GM18861 (cell line): ENCODE measurements at regions not wholly inside any gene's neighbourhood (a gene's known extent, or its start where the extent isn't known, plus 50 kb on each side); places are given as distances from the start of the nearest gene placed in this dataset.

Experiments used
- ATAC-seq: cut with Tn5 transposase; IDR thresholded peaks from one replicate; pipeline ENCODE4 v1.9.1; 2021; ENCODE audit not compliant: unreplicated experiment

DNA sequence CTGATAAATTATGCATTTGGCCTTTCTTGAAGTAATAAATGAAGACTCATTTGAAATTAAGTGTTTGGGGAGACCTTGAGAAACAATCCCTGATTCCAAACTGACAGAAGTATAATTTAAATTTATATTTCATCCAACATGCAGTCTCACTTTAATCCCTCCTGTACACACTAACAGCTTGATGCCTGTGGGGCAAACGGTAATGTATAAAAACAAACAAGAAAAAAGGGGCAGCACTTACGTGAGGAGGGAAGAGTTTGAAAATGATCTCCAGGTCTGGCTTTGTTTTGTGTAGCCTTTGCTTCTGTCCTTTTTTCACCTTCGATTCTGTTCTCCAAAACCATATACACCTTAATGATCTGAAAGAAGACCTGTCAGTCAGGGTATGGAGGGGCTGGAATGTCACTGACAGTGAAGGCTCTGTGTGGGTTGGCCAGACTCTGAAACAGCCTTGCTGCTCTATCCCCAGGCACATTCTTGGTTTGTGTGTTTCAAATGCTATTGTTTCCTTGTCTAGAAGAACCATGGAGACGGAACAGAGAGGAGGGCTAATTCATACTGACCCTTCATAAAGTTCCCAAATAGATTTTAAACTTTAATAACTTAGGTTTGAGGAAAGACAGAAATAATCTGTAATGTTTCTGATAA lies 338.2 kb upstream of the WWC1 start:
- no peak for ATAC-seq

DNA sequence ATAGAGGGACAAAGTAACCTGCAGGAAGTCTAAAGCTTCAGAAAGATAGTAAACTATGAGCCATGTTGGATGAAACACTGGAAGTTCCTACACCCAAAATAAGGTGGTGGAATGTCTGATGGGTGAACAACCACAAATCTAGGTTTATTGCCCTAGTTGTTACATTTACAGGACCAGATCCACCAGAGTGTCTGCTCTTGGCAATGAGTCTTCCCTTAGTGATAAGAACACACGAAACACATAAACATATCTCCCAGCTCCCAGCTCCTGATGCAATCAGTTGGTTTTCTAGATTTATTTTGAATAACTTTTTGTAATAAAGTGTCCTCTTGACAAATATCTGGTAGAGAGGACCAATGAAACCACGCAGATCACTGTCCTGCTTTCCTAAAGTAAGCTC lies 329.7 kb upstream of the WWC1 start:
- ATAC-seq: no peak

DNA sequence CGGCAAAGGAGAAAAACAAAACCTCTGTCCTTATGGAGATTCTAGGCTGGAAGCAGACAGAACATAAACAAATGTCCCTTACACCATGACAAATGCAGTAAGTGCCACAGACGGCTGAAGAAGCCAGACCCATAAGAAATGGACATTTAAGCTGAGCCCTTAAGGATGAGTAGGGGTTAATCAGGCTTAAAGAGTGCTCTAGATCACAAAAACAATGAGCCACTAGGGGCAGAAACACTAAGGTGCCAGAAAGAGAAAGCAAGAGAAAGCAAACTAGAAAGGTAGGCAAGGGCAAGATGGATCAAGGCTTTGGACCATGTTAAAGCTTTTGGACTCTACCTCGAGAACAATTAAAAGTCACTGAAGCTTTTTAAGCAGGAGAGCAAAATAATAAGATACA lies 326.9 kb upstream of the WWC1 start:
- ATAC-seq: no peak

DNA sequence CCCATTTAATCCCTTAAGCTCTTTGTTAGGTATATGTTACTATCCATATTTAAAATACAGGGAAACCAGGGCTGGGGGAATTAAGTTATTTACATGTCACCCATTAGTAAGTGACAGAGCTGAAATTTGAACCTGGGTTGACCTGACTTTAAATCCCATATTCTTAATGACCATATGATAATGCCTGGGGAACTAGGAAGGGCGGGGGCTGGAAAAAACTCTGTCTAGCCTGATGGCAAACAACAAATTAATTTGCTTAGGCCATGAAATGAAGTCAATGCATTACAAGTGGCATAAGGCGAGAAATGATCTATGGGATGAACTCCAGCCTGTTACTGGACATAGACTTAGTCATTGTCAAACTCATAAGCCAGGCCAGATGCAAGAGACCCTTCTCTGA lies 325.7 kb upstream of the WWC1 start:
- ATAC-seq: no peak

DNA sequence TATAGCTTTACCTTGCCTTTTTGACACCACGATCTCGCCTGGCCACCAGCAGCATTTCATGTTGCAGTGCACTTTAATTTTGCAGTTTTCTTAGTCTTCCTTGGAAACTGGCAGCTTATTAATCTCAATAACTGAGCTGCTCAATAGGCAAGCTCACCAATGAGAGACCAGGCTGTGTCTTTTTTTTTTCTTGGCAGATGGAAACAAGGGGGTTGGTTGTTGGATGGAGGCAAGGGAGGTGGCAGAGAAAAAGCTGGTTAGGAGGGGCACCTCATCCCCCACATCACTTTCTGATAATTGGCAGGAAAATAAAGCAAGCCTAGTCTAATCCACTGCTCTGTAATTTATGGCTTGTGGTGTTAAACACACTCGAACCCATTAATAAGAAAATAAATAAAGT lies 324.5 kb upstream of the WWC1 start:
- no peak for ATAC-seq

DNA sequence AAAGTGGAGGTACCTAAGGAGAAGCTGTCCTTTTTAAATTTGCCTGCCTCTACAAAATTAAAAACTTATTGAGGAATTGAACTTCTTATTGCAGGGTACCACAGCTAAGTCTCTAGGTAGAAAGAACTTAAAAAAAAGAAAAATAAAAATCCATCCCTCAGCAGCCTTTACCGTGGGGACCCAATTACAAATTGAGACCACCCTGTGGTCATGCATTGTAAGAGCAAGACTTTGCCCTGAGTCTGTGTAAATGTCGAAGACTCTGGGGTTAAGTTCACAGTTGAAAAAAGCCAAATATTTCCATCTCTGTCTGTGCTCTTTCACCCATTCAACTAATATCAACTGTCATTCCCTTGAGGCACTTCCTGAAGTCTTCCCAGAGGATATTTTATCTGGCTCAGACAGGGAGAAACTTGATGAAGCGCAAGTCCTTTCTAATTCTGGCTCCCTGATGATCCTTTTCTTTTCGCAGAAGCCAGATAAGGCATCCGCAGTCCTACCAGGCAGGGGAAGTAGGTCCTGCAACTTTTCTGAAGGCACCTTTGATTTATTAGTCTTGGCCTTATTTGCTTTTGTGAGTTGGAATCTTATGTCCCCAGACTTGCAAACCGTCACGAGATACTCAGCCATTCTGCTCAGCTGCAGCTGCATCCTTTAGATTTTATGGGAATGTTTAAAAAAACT lies 323.8 kb upstream of the WWC1 start:
- no peak for ATAC-seq

DNA sequence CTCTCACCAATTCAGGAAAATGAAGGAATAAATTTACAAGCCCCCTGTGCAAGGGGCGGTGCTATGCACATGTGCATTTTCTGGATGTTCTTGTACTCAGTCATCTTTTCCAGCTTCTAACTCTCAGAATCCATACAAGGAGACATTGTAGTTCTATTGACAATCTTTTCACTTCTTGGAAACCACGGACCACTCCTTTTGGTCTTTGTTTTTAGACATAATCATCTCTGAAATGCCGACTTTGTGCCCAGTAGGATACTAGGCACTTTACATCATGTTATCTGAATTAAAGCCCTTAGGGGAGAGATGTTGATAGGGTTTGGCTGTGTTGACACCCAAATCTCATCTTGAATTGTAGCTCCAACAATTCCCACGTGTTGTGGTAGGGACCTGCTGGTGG lies 322.6 kb upstream of the WWC1 start:
- ATAC-seq: no peak

DNA sequence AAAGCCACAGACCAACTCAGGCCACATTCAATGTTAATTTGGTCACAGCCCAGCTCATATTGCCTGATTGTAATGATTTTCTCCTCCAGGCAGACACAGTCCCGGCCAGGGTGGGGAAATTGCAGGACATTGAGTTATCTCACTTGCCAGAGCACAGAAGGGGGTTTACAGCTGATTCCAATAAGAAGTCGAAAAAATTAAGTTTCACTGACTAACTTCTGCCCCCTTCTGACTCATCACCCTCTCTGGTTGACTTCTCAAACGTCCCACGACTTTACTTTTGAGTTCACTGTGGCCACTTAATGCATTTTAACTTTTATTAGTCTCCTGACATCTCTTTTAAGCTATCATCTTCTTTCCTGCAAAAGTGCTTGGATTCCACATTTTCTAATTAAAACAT lies 321.4 kb upstream of the WWC1 start:
- peak; percentile 62 for ATAC-seq

DNA sequence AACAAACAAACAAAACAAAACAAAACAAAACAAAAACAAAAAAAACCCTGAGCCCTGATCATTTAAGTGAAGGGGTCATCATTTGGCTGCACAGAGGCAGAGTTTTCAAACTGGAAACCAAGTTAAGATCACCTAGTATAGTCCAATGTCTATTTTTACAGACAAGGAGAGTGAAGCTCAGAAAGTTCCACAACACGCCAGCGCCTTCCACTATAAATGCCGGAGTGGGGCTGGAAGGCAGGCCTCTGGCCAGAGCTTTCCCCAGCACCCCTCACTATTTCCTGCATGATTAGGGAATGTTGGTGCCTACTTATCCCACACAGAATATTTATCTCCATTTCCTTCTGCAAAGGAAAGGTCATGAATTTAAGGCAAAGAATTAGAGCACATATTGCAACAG lies 319.7 kb upstream of the WWC1 start:
- ATAC-seq: no peak

DNA sequence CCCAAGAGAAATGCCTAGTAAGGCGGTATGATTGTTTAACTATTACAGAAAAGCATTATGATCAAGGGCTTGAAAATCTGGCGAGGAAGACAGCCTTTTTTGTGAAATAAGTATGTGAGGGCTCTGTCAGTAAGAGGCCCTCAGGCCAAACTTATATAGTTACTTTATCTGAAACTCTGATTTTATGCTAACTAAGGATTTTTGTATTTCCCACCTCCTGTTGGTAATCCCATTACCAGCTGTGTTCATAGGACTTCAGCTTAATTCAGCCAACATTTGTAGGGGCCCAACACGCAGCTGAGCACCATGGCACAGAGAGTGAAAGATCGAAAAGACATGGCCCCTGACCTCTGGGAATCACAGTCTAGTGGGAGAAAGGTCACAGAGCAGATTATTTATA lies 318.3 kb upstream of the WWC1 start:
- no peak for ATAC-seq

DNA sequence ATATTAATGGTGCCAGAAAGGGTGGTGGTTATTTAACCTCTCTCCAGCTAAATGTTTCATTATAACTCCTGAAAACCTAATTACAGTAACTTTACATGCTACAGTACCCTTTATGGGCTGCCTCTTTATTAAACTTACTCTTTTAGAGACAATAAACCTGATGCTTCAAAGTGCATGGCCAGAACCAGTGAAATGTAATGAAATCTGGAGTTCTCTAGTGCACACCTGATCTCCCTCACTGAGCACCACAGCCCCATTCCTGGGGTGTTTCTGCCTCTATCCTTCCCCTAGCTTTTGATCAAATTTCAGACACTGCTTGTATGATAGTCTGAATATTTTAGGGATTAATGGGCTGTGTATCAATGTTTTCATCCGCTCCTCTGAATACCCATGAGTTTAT lies 306.5 kb upstream of the WWC1 start:
- ATAC-seq: no peak

DNA sequence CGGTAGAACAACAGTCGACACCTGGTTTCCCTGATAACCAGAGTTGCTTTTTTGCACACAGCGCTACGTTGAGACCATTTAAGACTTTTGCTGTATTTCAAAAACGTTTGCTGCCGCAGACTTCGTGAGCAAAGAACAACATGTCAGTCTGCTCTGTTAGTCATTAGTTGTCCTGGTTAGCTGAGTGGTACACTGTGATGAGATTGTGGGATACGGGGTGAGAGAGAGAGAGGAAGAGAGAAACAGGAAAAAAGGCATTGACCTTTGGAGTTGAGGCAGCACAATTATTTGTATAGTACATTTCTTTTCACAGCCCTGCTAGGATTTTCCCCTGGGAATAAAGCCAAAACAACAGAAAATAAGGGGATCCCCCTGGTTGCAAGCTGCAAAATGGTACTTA lies 306.1 kb upstream of the WWC1 start:
- ATAC-seq: no peak

DNA sequence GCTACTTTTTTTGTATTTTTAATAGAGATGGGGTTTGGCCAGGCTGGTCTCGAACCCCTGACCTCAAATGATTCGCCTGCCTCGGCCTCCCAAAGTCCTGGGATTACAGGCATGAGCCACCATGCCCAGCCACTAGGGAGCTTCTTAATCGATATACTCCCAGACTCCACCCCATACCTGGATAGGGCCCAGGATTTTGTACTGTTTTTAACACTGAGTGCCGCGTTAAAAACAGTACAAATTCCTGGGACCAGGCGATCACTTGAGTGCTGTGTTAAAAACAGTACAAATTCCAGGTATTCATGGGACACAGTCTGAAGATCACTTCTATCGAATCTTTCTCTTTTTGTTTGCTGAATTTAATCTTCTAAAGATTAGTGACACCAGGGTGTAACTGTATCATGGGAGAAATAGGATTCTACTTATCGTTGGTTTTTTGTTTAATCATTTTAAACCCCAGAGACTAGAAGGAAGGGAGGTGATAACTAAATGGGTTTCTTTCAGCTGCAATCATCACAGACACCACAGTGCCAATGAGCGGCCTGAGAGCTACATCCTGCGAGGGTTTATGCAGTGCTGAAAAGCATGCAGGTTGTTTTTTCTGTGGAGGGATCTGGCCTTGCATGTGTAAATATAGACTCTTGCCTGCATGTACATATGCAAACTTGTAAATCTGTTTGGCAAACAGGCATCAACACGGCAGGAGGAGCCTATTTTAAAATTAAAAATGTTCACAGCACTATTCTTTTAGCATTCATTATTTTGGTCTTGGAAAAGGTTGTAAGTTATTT lies 303.8 kb upstream of the WWC1 start:
- ATAC-seq: no peak

DNA sequence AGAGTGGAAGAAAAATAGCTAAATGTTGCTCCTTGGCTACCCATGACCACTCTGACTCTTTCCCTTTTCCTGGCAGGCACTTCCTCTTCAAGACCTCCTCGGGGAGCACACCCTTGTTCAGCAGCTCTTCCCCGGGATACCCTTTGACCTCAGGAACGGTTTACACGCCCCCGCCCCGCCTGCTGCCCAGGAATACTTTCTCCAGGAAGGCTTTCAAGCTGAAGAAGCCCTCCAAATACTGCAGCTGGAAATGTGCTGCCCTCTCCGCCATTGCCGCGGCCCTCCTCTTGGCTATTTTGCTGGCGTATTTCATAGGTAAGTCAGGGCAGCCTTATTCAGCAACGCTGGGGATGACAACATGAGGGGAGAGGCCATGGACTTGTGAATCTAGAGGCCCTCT lies 298.6 kb upstream of the WWC1 start:
- ATAC-seq: no peak

DNA sequence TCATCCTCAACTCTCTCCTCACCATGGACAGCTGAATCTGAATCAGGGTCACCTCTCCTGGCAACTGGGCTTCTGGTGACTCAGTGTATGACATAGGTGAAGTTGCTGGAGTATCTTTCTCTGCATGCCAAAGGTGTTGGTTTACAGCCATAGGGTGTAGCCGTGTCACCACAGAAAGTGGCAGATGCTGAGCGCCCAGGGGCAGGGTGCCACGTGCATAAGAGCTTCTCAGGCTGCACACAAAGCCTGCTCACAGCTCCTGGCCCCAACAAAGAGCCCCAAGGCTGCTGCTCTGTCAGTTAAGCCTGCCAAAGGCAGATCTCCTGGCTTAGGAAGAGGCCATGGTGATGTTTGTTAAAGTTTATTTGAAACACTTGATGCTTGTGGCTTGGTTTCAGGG lies 297.7 kb upstream of the WWC1 start:
- ATAC-seq: no peak

DNA sequence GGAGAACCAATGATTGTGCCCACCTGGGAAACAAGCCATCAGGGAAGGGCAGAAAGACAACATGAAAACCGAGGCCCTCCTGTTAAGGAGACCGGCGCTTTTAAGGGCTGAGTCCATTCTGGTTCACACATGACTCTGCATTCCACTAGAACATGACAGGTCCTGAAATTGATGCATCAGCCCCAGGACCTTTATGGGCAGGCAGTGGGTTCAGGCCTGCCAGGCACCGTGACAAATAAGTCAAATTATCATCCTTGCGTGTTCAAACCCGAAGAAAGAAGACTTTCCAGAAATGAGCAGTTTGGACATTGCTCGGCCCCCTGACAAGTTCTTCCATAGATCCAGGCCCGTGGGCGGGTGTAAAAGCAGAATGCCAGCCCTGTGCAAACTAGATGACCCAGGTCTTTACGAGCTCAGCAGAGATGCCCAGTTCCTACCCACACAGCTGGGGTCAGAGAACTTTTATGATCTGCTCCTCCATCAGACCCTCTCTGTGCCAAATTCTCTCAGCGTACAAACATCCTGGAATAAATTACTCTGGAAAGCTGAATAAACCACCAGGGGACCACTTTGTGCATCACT lies 295.5 kb upstream of the WWC1 start:
- ATAC-seq: no peak

DNA sequence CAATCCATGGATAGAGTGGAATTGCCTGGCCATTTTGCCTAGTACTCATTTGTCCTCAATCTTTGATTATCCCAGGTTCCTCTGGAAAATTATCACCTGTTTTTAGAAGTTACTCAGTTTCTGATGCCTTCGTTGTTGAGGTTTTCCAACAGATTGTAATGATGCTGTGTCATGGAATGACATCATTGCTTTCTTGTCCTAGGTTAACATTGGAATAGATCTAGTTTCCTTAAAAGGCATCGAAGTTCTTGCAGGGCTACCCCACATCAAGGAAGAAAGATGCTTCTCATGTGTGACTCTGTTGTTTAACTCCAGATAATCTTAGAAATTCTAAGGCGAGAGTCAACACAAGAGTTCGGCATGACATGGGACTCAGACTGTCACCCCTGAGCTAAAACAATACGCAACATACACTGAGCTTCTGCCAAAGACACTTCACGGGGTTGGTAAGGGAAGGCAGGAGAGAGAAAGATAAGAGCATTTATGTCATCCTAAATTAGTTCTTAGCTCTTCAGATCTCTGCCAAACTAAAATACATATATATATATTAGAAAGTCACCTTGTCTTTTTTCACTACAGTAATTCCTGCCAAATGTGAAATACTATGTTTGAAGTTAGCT lies 293.2 kb upstream of the WWC1 start:
- no peak for ATAC-seq

DNA sequence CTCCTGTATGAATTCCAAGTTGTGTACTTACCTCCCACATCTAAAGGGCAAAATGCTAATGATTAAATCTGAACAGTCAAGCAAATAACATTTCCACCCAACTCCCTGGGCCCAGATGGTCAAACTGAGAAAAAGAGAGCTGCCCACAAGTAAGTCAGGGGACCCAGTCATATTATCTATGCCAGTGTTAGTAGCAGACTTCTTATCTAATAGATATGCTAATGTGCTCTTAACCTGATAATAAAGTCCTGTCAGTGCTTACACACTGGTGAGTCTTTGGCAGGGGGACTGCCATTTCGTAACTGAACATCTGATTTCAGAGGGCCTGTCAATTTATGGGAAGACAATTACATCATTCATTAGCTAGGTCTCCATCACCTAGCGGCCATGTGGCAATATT lies 292.3 kb upstream of the WWC1 start:
- no peak for ATAC-seq

DNA sequence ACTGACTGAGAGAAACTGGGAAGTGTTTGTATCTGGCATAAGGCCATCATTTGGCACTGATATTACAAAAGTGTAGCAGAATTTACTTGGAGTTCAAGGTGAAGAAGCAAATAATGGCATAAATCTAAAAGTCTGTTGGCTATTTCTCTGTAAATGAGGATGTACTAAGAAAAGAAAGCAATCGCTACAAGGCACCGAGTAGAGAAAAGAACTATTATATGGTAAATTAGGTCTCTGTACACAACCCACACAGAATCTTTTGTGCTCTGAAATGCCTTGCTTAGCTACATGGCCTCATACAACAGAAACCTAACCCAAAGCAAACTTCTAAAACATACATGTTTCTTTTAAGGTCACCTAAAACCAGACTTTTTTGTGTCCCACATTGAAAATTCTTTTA lies 290.1 kb upstream of the WWC1 start:
- ATAC-seq: no peak

DNA sequence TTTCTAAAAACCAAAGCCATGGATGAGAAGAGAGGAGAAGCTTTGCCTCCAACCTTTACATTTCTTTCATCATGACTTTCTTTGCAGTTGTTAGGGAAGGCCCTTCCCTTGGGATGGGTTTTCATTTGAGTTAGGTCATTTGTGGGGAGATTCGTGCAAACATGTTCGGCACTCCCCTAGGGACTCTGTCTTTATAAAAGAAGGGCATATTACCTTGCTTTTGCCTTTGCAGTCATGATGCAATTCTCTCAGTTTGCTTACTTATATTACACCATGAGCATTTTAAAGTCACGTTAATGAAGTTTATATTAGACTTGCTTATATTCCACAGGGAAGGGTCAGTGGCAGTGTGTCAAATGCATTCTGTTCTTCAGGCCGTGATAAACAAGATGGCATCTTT lies 289.3 kb upstream of the WWC1 start:
- ATAC-seq: no peak

DNA sequence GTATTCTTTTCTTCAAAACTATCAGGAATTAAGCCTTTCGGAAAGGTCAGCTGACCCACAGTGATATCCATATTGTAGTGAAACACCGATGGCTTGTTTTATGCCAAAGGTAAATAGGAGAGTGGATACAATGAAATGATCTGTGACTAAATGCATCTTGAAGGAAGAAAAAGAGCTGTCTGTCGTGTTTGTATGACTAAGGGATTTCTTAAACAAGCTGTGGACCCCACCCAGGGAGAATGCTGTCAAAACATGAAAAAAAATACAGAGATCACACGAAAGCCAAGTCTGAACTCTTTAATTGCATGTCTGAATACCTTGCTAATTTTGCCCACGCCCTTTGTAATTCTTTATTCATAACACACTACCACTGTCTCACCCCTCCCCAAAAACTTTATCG lies 286.4 kb upstream of the WWC1 start:
- ATAC-seq: no peak

DNA sequence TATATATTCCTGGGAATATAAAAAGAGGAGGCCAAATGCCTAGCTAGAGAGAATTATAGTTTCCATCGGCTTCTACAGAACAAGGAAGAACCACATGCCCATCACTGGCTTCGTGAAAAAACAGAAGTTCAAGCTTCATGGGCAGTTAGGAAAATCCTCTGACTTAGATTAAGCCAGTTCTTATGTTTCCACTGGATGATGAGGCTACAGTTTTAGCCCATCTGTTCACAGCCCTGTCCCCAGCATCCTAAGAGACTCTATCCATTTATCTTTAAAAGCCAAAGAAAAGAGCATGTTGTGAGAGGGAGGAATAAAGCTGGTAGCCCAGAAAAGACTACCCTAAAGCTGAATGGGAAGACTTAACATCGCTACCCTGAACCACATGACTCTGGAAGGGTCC lies 285.5 kb upstream of the WWC1 start:
- no peak for ATAC-seq
